ENCODE measurements at regions not wholly inside any gene's neighbourhood (a gene's known extent, or its start where the extent isn't known, plus 50 kb on each side); places are given as distances from the start of the nearest gene placed in this dataset.

DNA sequence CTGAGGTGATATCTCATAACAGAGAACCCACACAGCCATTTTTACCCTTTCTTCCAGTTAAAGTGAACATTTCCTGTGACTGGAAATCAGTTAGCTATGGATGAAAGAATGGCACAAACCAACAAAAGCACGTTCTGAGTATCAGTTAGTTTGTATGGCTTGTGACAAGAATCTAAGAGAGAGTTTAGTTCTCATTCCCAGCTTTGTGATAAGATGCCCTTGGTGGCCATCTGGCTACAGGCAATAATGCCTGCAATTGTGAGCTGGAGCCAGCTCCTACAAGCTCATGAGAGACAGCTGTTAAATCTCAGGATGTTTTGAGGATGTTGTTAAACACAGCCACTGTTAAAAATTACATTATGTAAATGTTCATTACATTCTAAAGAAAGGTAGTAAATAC lies 122.0 kb upstream of the FRMD6 start:
- H3K4me3 ChIP-seq (ENCODE audit: low read depth in 1 of 5, low read length in 5 of 5): no peak overlapping the region
- no peak overlapping the region for H3K27ac ChIP-seq (ENCODE audit: low read depth, low read length)
- H3K9ac ChIP-seq (ENCODE audit: low read length in 5 of 5): no peak overlapping the region
- peaks cover 0 to 1% (median 0%) of the 10 kb centered on the region in 5 donors for H3K4me1 ChIP-seq (ENCODE audit: control insufficient read depth in 5 of 5, insufficient read depth in 5 of 5, low read length in 5 of 5)
- H3K27me3 ChIP-seq (ENCODE audit: control insufficient read depth in 5 of 5, insufficient read depth in 4 of 5, low read length in 5 of 5): no peaks in the 10 kb centered on the region
- no peaks in the 10 kb centered on the region for H3K36me3 ChIP-seq (ENCODE audit: control insufficient read depth in 5 of 5, insufficient read depth in 5 of 5, low read length in 5 of 5)
- H3K9me3 ChIP-seq (ENCODE audit: control insufficient read depth in 5 of 5, low read length in 5 of 5): no peaks in the 10 kb centered on the region

DNA sequence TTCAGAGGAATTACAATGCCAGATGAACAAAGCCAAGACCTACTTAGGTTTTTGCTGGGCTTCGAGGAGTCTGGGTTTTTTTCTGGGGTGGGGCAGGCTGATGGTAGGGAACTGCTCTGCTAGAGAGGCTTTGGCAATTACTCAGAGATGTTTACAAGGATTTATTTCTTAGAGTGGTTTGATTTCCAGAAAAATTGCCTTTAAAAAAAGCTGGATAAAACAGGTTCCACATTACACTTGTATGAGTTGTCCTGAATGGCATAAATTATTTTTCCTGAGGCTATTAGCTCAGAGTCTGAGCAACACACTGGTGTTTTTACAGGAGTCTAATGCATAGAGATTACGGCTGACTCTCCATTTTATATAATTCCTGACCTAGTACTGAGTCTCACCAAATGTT lies 118.5 kb upstream of the FRMD6 start:
- no peak overlapping the region for H3K4me3 ChIP-seq (ENCODE audit: low read depth in 1 of 5, low read length in 5 of 5)
- no peaks in the 10 kb centered on the region for H3K36me3 ChIP-seq (ENCODE audit: control insufficient read depth in 5 of 5, insufficient read depth in 5 of 5, low read length in 5 of 5)
- peaks cover 0 to 7% (median 5%) of the 10 kb centered on the region in 5 donors for H3K9me3 ChIP-seq (ENCODE audit: control insufficient read depth in 5 of 5, low read length in 5 of 5)
- no peak overlapping the region for H3K27ac ChIP-seq (ENCODE audit: low read depth, low read length)
- no peak overlapping the region for H3K9ac ChIP-seq (ENCODE audit: low read length in 5 of 5)
- H3K27me3 ChIP-seq (ENCODE audit: control insufficient read depth in 5 of 5, insufficient read depth in 4 of 5, low read length in 5 of 5): no peaks in the 10 kb centered on the region
- peaks cover 0 to 5% (median 0%) of the 10 kb centered on the region in 5 donors for H3K4me1 ChIP-seq (ENCODE audit: control insufficient read depth in 5 of 5, insufficient read depth in 5 of 5, low read length in 5 of 5)

DNA sequence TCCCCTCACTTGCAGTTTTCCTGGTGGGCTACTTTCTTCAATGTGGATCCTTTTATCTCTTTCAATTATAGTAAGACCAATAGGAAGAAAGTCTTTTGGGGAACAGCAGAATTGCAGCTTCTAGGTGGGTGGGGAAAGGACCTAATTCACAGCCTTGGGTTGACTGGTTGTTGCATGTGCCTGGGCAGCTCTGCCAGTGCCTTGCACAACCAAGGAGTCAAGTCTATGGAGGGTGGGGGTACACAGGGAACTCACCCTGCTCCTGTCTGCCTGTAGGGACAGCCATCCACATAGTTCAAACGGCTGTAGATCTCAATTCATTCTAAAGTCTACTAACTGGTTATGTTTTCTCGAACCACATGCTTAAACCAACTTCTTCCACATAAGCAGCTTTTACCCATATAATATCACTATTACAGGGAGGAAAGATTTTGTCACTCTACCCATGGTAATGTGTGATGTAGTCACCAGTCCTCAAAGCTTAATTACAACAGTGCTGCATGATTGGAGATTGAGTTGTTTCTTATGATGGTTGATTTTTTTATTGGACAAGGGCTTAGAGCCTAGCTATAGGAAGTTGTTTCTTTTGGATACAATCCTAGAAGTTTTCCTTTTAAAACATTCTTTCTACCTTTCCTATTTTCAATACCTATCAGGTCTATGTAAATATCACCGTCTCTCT lies 117.7 kb upstream of the FRMD6 start:
- H3K9ac ChIP-seq (ENCODE audit: low read length in 5 of 5): no peak overlapping the region

DNA sequence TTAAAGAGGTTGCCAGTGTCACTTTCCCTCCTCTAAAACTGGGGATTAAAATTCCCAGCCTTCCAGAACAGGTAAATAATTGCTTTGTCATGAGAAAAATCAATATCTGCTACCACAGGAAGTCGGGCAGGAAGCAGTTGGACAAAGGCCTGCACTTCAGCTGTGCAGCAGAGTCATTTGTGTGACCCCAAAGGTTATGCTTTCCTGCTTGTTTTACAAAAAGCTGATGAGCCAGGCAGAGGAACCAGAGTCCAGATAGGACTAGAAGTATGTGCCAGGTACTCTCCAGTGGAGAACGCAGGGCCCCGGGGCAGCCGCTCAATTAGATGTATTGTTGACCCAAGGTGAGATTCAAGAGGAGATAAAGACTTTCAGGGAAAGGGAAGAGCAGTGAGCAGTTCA lies 117.1 kb upstream of the FRMD6 start:
- no peaks in the 10 kb centered on the region for H3K27me3 ChIP-seq (ENCODE audit: control insufficient read depth in 5 of 5, insufficient read depth in 4 of 5, low read length in 5 of 5)
- H3K9me3 ChIP-seq (ENCODE audit: control insufficient read depth in 5 of 5, low read length in 5 of 5): peaks cover 0 to 7% (median 5%) of the 10 kb centered on the region in 5 donors
- H3K27ac ChIP-seq (ENCODE audit: low read depth, low read length): no peak overlapping the region
- peaks cover 0 to 5% (median 0%) of the 10 kb centered on the region in 5 donors for H3K4me1 ChIP-seq (ENCODE audit: control insufficient read depth in 5 of 5, insufficient read depth in 5 of 5, low read length in 5 of 5)
- H3K4me3 ChIP-seq (ENCODE audit: low read depth in 1 of 5, low read length in 5 of 5): no peak overlapping the region
- H3K36me3 ChIP-seq (ENCODE audit: control insufficient read depth in 5 of 5, insufficient read depth in 5 of 5, low read length in 5 of 5): no peaks in the 10 kb centered on the region
- no peak overlapping the region for H3K9ac ChIP-seq (ENCODE audit: low read length in 5 of 5)

More for the DNA sequence above, 117.7 kb upstream of the FRMD6 start:
- no peak overlapping the region for H3K27ac ChIP-seq (ENCODE audit: low read depth, low read length)
- peaks cover 0 to 5% (median 0%) of the 10 kb centered on the region in 5 donors for H3K4me1 ChIP-seq (ENCODE audit: control insufficient read depth in 5 of 5, insufficient read depth in 5 of 5, low read length in 5 of 5)
- H3K4me3 ChIP-seq (ENCODE audit: low read depth in 1 of 5, low read length in 5 of 5): no peak overlapping the region
- peaks cover 0 to 7% (median 5%) of the 10 kb centered on the region in 5 donors for H3K9me3 ChIP-seq (ENCODE audit: control insufficient read depth in 5 of 5, low read length in 5 of 5)
- H3K27me3 ChIP-seq (ENCODE audit: control insufficient read depth in 5 of 5, insufficient read depth in 4 of 5, low read length in 5 of 5): no peaks in the 10 kb centered on the region
- no peaks in the 10 kb centered on the region for H3K36me3 ChIP-seq (ENCODE audit: control insufficient read depth in 5 of 5, insufficient read depth in 5 of 5, low read length in 5 of 5)

DNA sequence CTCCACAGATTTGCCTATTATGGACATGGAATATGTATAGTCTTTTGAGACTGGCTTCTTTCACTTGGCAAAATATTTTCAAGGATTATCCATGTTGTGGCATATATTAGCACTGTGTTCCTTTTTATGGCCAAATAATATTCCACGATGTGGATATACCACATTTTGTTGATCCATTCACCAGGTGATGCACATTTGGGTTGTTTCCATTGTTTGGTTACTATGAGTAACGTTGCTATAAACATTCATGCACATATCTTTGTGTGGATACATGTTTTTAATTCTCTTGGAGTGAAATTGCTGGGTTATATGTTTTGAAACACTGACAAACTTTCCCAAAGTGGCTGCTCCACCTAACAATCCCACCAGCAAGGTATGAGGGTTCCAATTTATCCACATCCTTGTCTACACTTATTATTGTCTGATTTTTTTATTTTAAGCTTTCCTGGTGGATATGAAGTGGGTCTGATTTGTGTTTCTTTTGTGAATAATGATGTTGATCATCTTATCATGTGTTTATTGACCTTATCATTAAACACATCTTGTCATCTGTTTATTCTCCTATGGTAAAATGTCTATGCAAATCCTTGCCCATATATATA lies 116.2 kb upstream of the FRMD6 start:
- Histone ChIP-seq H3K4me1 (ENCODE audit: control insufficient read depth in 5 of 5, insufficient read depth in 5 of 5, low read length in 5 of 5) (peaks cover 0 to 5% (median 0%) of the 10 kb centered on the region in 5 donors), H3K9me3 (ENCODE audit: control insufficient read depth in 5 of 5, low read length in 5 of 5) (peaks cover 0 to 7% (median 5%) of the 10 kb centered on the region in 5 donors), H3K27me3 (ENCODE audit: control insufficient read depth in 5 of 5, insufficient read depth in 4 of 5, low read length in 5 of 5) (no peaks in the 10 kb centered on the region), H3K36me3 (ENCODE audit: control insufficient read depth in 5 of 5, insufficient read depth in 5 of 5, low read length in 5 of 5) (no peaks in the 10 kb centered on the region), H3K9ac (ENCODE audit: low read length in 5 of 5) (no peak overlapping the region), H3K27ac (ENCODE audit: low read depth, low read length) (no peak overlapping the region), H3K4me3 (ENCODE audit: low read depth in 1 of 5, low read length in 5 of 5) (no peak overlapping the region)

DNA sequence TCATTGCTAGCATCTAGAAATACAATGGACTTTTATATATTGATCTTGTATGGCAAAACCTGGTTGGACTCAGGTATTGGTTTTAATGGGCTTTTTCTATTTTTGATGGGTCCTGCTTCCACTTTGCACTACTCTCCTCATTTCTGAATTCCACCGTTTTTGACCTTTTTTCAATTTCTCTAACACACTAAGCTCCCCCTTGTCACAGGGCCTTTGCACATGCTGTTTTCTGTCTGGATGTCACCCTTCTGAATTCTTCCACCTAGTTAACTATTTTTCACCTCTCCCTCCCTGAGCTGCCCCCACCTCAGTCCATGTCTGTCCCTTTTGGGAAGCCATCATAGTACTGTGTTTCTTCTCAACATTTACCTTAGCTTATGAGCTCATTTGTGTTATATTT lies 112.7 kb upstream of the FRMD6 start:
- Histone ChIP-seq H3K9me3 (ENCODE audit: control insufficient read depth in 5 of 5, low read length in 5 of 5) (peaks cover 0 to 7% (median 5%) of the 10 kb centered on the region in 5 donors), H3K4me3 (ENCODE audit: low read depth in 1 of 5, low read length in 5 of 5) (no peak overlapping the region), H3K36me3 (ENCODE audit: control insufficient read depth in 5 of 5, insufficient read depth in 5 of 5, low read length in 5 of 5) (no peaks in the 10 kb centered on the region), H3K27ac (ENCODE audit: low read depth, low read length) (no peak overlapping the region), H3K27me3 (ENCODE audit: control insufficient read depth in 5 of 5, insufficient read depth in 4 of 5, low read length in 5 of 5) (no peaks in the 10 kb centered on the region), H3K9ac (ENCODE audit: low read length in 5 of 5) (no peak overlapping the region), H3K4me1 (ENCODE audit: control insufficient read depth in 5 of 5, insufficient read depth in 5 of 5, low read length in 5 of 5) (peaks cover 0 to 5% (median 0%) of the 10 kb centered on the region in 5 donors)

DNA sequence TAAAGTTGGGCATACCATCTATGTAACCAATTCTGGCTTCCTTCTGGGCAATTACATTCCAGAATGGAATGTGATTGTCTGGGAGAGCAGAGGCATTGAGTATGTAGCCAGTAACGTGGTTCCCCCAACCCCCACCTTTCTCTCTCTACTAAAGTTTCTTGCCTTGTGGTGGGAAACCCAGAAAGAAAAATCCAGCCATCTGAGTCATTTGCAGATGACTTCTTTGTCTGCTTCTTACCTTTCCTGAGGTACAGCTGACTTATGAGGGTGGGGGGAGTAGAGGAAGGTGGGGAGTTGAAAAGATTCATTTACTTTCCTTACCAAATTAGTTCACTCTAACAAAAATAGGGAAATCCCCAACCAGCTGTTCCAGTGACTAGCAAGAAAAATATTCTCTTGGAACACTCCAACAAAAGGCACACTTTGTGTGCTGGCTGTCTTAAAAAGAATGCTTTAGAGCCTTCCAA lies 112.1 kb upstream of the FRMD6 start:
- Histone ChIP-seq H3K27ac (ENCODE audit: low read depth, low read length) (no peak overlapping the region), H3K27me3 (ENCODE audit: control insufficient read depth in 5 of 5, insufficient read depth in 4 of 5, low read length in 5 of 5) (no peaks in the 10 kb centered on the region), H3K4me3 (ENCODE audit: low read depth in 1 of 5, low read length in 5 of 5) (no peak overlapping the region), H3K9me3 (ENCODE audit: control insufficient read depth in 5 of 5, low read length in 5 of 5) (peaks cover 0 to 7% (median 5%) of the 10 kb centered on the region in 5 donors), H3K9ac (ENCODE audit: low read length in 5 of 5) (no peak overlapping the region), H3K4me1 (ENCODE audit: control insufficient read depth in 5 of 5, insufficient read depth in 5 of 5, low read length in 5 of 5) (peaks cover 0 to 5% (median 0%) of the 10 kb centered on the region in 5 donors), H3K36me3 (ENCODE audit: control insufficient read depth in 5 of 5, insufficient read depth in 5 of 5, low read length in 5 of 5) (no peaks in the 10 kb centered on the region)

DNA sequence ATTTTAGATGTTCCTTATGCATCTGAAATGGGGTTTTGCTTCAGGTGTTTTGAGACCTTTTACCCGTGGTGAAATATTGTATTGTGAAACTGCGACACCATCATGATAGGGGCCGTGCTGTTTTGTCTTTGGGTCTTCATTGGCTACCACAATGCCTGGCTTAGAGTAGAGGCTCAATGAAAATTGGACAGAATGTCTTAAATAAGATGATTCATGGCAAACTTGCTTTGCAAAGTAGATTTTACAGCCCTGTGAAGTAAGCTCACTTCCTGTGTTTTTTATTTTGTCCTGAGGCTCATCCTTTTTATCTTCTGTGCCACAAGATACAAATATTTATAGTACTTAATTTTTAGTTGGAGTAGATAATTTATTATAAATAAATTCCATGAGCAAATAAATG lies 111.3 kb upstream of the FRMD6 start:
- no peak overlapping the region for H3K27ac ChIP-seq (ENCODE audit: low read depth, low read length)
- H3K36me3 ChIP-seq (ENCODE audit: control insufficient read depth in 5 of 5, insufficient read depth in 5 of 5, low read length in 5 of 5): no peaks in the 10 kb centered on the region
- no peaks in the 10 kb centered on the region for H3K4me1 ChIP-seq (ENCODE audit: control insufficient read depth in 5 of 5, insufficient read depth in 5 of 5, low read length in 5 of 5)
- no peaks in the 10 kb centered on the region for H3K27me3 ChIP-seq (ENCODE audit: control insufficient read depth in 5 of 5, insufficient read depth in 4 of 5, low read length in 5 of 5)
- peaks cover 0 to 4% (median 4%) of the 10 kb centered on the region in 5 donors for H3K9me3 ChIP-seq (ENCODE audit: control insufficient read depth in 5 of 5, low read length in 5 of 5)
- no peak overlapping the region for H3K4me3 ChIP-seq (ENCODE audit: low read depth in 1 of 5, low read length in 5 of 5)
- no peak overlapping the region for H3K9ac ChIP-seq (ENCODE audit: low read length in 5 of 5)

DNA sequence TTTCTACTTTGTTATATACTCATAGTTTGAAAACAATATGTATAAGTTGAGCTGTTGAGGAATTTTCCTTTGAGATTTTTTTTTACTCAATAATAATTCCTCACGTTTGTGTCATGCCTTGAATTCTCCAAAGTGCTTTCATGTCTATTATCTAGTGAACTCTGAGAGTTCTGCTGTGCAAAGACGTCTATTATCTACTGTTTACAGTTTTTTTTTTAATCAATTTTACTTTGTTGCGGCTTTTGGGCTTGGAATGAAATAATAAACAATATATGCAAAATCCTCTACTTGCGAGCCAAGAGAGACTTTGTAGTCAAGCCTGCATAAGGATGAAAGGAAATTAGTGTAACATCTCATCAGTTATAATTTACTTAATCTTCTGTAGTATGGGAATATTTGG lies 107.2 kb upstream of the FRMD6 start:
- Histone ChIP-seq H3K36me3 (ENCODE audit: control insufficient read depth in 5 of 5, insufficient read depth in 5 of 5, low read length in 5 of 5) (no peaks in the 10 kb centered on the region), H3K27me3 (ENCODE audit: control insufficient read depth in 5 of 5, insufficient read depth in 4 of 5, low read length in 5 of 5) (no peaks in the 10 kb centered on the region), H3K9ac (ENCODE audit: low read length in 5 of 5) (no peak overlapping the region), H3K4me3 (ENCODE audit: low read depth in 1 of 5, low read length in 5 of 5) (no peak overlapping the region), H3K27ac (ENCODE audit: low read depth, low read length) (no peak overlapping the region), H3K4me1 (ENCODE audit: control insufficient read depth in 5 of 5, insufficient read depth in 5 of 5, low read length in 5 of 5) (no peaks in the 10 kb centered on the region), H3K9me3 (ENCODE audit: control insufficient read depth in 5 of 5, low read length in 5 of 5) (no peaks in the 10 kb centered on the region)

DNA sequence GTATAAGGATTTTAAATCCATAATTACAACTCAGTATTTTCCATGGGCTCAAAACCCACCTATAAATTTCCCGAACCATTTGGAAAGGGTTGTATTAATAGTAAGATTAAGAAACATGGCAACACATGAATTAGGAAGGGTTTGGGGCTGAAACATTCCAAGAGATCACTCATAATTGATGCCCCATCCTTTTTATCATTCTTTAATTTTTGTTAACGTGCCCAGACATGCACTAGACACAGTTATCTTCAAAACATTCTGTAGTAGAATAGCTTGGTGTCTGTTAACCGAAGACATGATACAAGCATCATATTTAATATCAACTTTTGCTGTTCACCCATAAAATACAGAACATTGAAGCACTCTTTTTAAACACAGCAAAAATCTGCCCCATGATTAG lies 106.8 kb upstream of the FRMD6 start:
- H3K27ac ChIP-seq (ENCODE audit: low read depth, low read length): no peak overlapping the region
- no peaks in the 10 kb centered on the region for H3K4me1 ChIP-seq (ENCODE audit: control insufficient read depth in 5 of 5, insufficient read depth in 5 of 5, low read length in 5 of 5)
- H3K4me3 ChIP-seq (ENCODE audit: low read depth in 1 of 5, low read length in 5 of 5): no peak overlapping the region
- no peaks in the 10 kb centered on the region for H3K9me3 ChIP-seq (ENCODE audit: control insufficient read depth in 5 of 5, low read length in 5 of 5)
- no peaks in the 10 kb centered on the region for H3K27me3 ChIP-seq (ENCODE audit: control insufficient read depth in 5 of 5, insufficient read depth in 4 of 5, low read length in 5 of 5)
- no peaks in the 10 kb centered on the region for H3K36me3 ChIP-seq (ENCODE audit: control insufficient read depth in 5 of 5, insufficient read depth in 5 of 5, low read length in 5 of 5)
- no peak overlapping the region for H3K9ac ChIP-seq (ENCODE audit: low read length in 5 of 5)

All from subcutaneous abdominal adipose tissue (tissue), 5 donors.